Neural progenitor cell (in vitro differentiated cells): ENCODE measurements at regions not wholly inside any gene's neighbourhood (a gene's known extent, or its start where the extent isn't known, plus 50 kb on each side); places are given as distances from the start of the nearest gene placed in this dataset.

ENCODE experiments used
- CTCF ChIP-seq: fragments of 200-600 bp; sonication (generic); IDR thresholded peaks from 2 replicates; pipeline ENCODE4 v1.5.1; 2017; ENCODE audit warnings: antibody characterized with exemption, mild to moderate bottlenecking
- EZH2phosphoT487 ChIP-seq: fragments of 200-600 bp; sonication (generic); IDR thresholded peaks from 2 replicates; pipeline ENCODE4 v1.6.1; 2017; ENCODE audit warnings: antibody characterized with exemption

GRCh38 chr1:59020151-59020997 is 236.5 kb upstream of the JUN start:
- TF ChIP-seq CTCF = no peak
- TF ChIP-seq EZH2phosphoT487 = no peak
